ENCODE measurements at regions not wholly inside any gene's neighbourhood (a gene's known extent, or its start where the extent isn't known, plus 50 kb on each side); places are given as distances from the start of the nearest gene placed in this dataset.

- H3K4me3 ChIP-seq (IDR thresholded peaks at IDR 0.05; ENCODE audit: insufficient read depth, low read depth, low read length) = no peak overlapping the region
- no peak overlapping the region for H3K9ac ChIP-seq
- no peaks in the 10 kb centered on the region for H3K27me3 ChIP-seq (ENCODE audit: insufficient read depth, low read depth)
- H2AFZ ChIP-seq (ENCODE audit: low read depth) = no peak overlapping the region
- H4K20me1 ChIP-seq (ENCODE audit: insufficient read depth) = no peaks in the 10 kb centered on the region
- H3K79me2 ChIP-seq (ENCODE audit: insufficient read depth, low read depth) = no peaks in the 10 kb centered on the region
- H3K27ac ChIP-seq = no peak overlapping the region
- H3K36me3 ChIP-seq (ENCODE audit: insufficient read depth) = no peaks in the 10 kb centered on the region
- no peak overlapping the region for H3K4me2 ChIP-seq
- no peak for TF ChIP-seq CTCF (conservative IDR thresholded peaks at IDR 0.05; ENCODE audit: low read depth, low read length)
- H3K4me1 ChIP-seq (ENCODE audit: low read depth, poor library complexity, severe bottlenecking) = no peaks in the 10 kb centered on the region
Observed at GRCh38 chr13:107395927-107396662, 819.2 kb downstream of the LIG4 start.

DNA sequence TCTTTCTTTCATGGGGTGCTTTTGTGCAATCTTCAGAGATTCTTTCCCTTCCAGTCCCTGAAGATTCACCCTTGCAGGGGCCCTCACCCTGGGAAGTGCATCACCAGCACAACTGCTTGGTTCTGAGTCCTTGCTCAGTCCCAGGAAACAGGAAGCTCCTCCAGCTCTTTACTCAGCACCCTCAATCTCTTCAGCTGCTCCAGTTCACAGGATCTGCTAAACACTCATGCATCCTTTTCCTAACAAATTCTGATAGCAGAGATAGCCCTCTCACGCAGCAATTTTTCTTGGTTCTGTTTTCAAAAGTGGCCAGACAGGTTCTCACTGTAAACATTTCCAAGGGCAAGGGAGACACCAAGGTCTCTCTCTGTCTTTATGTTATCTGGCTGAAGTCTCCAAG, 823.1 kb downstream of the LIG4 start:
- no peaks in the 10 kb centered on the region for H3K4me1 ChIP-seq (ENCODE audit: low read depth, poor library complexity, severe bottlenecking)
- H3K79me2 ChIP-seq (ENCODE audit: insufficient read depth, low read depth) = no peaks in the 10 kb centered on the region

GRCh38 chr13:107387525-107387924, 819.6 kb upstream of the ARGLU1 start:
- H4K20me1 ChIP-seq (ENCODE audit: insufficient read depth) = no peaks in the 10 kb centered on the region
- H2AFZ ChIP-seq (ENCODE audit: low read depth) = no peak overlapping the region
- H3K36me3 ChIP-seq (ENCODE audit: insufficient read depth) = no peaks in the 10 kb centered on the region
- no peaks in the 10 kb centered on the region for H3K4me1 ChIP-seq (ENCODE audit: low read depth, poor library complexity, severe bottlenecking)
- H3K4me3 ChIP-seq (IDR thresholded peaks at IDR 0.05; ENCODE audit: insufficient read depth, low read depth, low read length) = no peak overlapping the region
- H3K4me2 ChIP-seq = no peak overlapping the region
- no peaks in the 10 kb centered on the region for H3K79me2 ChIP-seq (ENCODE audit: insufficient read depth, low read depth)
- H3K9ac ChIP-seq = no peak overlapping the region
- no peaks in the 10 kb centered on the region for H3K27me3 ChIP-seq (ENCODE audit: insufficient read depth, low read depth)
- no peak overlapping the region for H3K27ac ChIP-seq
- no peak for TF ChIP-seq CTCF (conservative IDR thresholded peaks at IDR 0.05; ENCODE audit: low read depth, low read length)

More for the DNA sequence above, 823.1 kb downstream of the LIG4 start:
- Histone ChIP-seq H4K20me1 (ENCODE audit: insufficient read depth) (no peaks in the 10 kb centered on the region), H3K9ac (no peak overlapping the region), H2AFZ (ENCODE audit: low read depth) (no peak overlapping the region), H3K27me3 (ENCODE audit: insufficient read depth, low read depth) (no peaks in the 10 kb centered on the region), H3K27ac (no peak overlapping the region), H3K4me2 (no peak overlapping the region), H3K36me3 (ENCODE audit: insufficient read depth) (no peaks in the 10 kb centered on the region), H3K4me3 (IDR thresholded peaks at IDR 0.05; ENCODE audit: insufficient read depth, low read depth, low read length) (no peak overlapping the region)
- no peak for TF ChIP-seq CTCF (conservative IDR thresholded peaks at IDR 0.05; ENCODE audit: low read depth, low read length)

DNA sequence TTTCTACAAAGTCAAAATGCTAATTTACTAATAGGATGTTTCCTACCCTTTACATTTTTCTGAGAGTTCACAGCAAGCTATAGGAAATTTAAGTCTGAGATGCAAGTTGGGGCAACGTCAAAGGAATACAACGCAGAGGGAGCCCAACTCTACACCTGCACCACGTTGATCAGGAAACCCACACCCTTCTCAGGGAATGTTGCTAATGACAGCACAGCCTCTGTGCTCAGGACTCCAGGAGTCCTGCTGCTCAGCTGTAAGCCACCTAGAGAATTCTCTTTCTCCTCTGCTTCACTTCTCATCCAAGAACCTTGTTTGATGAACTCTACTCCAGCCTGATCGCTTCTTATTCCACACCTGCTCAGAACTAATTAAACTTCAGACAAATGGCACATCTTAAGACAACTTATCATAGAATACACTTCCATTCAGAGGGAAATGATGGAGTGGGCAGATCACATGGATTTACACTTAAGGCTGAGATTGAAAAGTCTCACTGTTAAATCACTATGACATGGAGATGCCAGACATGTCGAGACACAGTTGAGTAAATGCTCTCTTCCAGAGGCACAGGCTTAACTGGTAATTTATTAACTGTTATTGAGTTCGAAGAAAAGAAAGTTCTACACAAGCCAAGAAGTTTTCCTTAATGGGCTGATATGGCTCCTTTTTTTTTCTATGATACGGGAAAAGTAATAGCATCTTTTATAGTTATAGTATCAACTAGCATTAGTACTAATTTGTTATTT, 811.6 kb upstream of the ARGLU1 start:
- H3K4me1 ChIP-seq (ENCODE audit: low read depth, poor library complexity, severe bottlenecking) = no peaks in the 10 kb centered on the region
- no peak for TF ChIP-seq CTCF (conservative IDR thresholded peaks at IDR 0.05; ENCODE audit: low read depth, low read length)
- no peaks in the 10 kb centered on the region for H3K27me3 ChIP-seq (ENCODE audit: insufficient read depth, low read depth)
- no peak overlapping the region for H3K27ac ChIP-seq
- no peak overlapping the region for H3K4me3 ChIP-seq (IDR thresholded peaks at IDR 0.05; ENCODE audit: insufficient read depth, low read depth, low read length)
- H3K79me2 ChIP-seq (ENCODE audit: insufficient read depth, low read depth) = no peaks in the 10 kb centered on the region
- no peaks in the 10 kb centered on the region for H3K36me3 ChIP-seq (ENCODE audit: insufficient read depth)
- H3K4me2 ChIP-seq = no peak overlapping the region
- H2AFZ ChIP-seq (ENCODE audit: low read depth) = no peak overlapping the region
- no peak overlapping the region for H3K9ac ChIP-seq
- H4K20me1 ChIP-seq (ENCODE audit: insufficient read depth) = no peaks in the 10 kb centered on the region

Measured in KMS-11 (cell line).